ENCODE measurements at regions not wholly inside any gene's neighbourhood (a gene's known extent, or its start where the extent isn't known, plus 50 kb on each side); places are given as distances from the start of the nearest gene placed in this dataset.

DNA sequence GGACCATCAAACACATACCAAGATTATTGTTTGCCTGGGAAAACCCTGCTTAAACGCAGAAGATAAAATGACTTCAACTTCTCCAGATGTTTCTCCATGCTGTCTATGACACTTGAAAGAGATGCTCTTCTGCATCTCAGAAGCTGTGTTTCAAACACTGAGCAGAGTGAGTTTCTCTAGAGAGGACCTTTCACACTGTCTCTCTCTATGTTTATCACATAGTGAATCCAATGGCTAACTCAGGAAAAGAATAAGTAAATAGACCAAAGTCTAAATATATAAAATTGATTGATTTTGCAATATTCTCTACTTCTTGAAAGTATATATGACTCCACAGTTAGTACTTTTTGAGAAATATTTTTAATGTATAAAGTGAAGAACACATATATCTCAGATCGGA is 325.6 kb upstream of the USP15 start:
- no peak for TF ChIP-seq CTCF (IDR thresholded peaks at IDR 0.05; ENCODE audit: control insufficient read depth, extremely low read depth, insufficient read depth)
- no peak overlapping the region for H3K4me3 ChIP-seq (ENCODE audit: low read depth, low read length)
- DNase-seq (ENCODE audit: low read depth), result no peak

- H3K4me3 ChIP-seq (ENCODE audit: low read depth, low read length), result no peak overlapping the region
- DNase-seq (ENCODE audit: low read depth), result no peak
- no peak for TF ChIP-seq CTCF (IDR thresholded peaks at IDR 0.05; ENCODE audit: control insufficient read depth, extremely low read depth, insufficient read depth)
Measured at GRCh38 chr12:61939977-61940376, 320.2 kb upstream of the USP15 start.

- DNase-seq (ENCODE audit: low read depth), result no peak
Measured at GRCh38 chr12:61956545-61956944, 303.7 kb upstream of the USP15 start.

GRCh38 chr12:61974461-61974860 is 285.7 kb upstream of the USP15 start:
- H3K4me3 ChIP-seq (ENCODE audit: low read depth, low read length), result no peak overlapping the region
- DNase-seq (ENCODE audit: low read depth), result no peak
- no peak for TF ChIP-seq CTCF (IDR thresholded peaks at IDR 0.05; ENCODE audit: control insufficient read depth, extremely low read depth, insufficient read depth)

More at GRCh38 chr12:61956545-61956944, 303.7 kb upstream of the USP15 start:
- no peak overlapping the region for H3K4me3 ChIP-seq (ENCODE audit: low read depth, low read length)
- TF ChIP-seq CTCF (IDR thresholded peaks at IDR 0.05; ENCODE audit: control insufficient read depth, extremely low read depth, insufficient read depth), result no peak

- no peak for DNase-seq (ENCODE audit: low read depth)
- no peak for TF ChIP-seq CTCF (IDR thresholded peaks at IDR 0.05; ENCODE audit: control insufficient read depth, extremely low read depth, insufficient read depth)
- H3K4me3 ChIP-seq (ENCODE audit: low read depth, low read length), result no peak overlapping the region
Measured at GRCh38 chr12:61985830-61986229, 274.4 kb upstream of the USP15 start.

- no peak for TF ChIP-seq CTCF (IDR thresholded peaks at IDR 0.05; ENCODE audit: control insufficient read depth, extremely low read depth, insufficient read depth)
- H3K4me3 ChIP-seq (ENCODE audit: low read depth, low read length), result no peak overlapping the region
- no peak for DNase-seq (ENCODE audit: low read depth)
Measured at GRCh38 chr12:61987173-61987572, 273.0 kb upstream of the USP15 start.

DNA sequence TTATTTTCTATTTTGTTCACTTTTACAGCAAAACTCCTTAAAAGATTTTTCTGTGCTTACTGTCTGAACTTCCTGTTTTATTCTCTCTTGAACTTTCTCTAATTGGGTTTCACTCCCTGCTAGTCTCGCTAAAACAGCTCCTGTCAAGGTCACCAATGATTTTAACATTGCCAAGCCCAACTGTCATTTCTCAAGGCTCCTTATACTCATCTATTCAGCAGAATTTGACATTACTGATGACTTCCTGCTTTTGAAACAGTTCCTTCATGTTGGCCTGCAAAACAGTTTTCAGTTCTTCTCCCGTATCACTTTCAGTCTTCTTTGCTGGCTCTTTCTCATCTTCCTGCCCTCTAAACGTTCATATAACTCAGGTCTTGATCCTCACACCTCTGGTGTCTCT is 268.5 kb upstream of the USP15 start:
- DNase-seq (ENCODE audit: low read depth), result no peak
- no peak for TF ChIP-seq CTCF (IDR thresholded peaks at IDR 0.05; ENCODE audit: control insufficient read depth, extremely low read depth, insufficient read depth)
- H3K4me3 ChIP-seq (ENCODE audit: low read depth, low read length), result no peak overlapping the region
